Stomach (tissue), 4 donors: ENCODE measurements at regions not wholly inside any gene's neighbourhood (a gene's known extent, or its start where the extent isn't known, plus 50 kb on each side); places are given as distances from the start of the nearest gene placed in this dataset.

Source experiments
- CTCF ChIP-seq, 7 experiments: fragments of 450-650 bp in 4 of 7; fragments of 200-600 bp in 3 of 7; sonication (generic) in 3 of 7; IDR thresholded peaks; one replicate each; pipeline ENCODE4 v1.5.1; 2016 to 2019; ENCODE audit warnings: antibody characterized with exemption in 7 of 7, control low read depth in 2 of 7, mild to moderate bottlenecking in 1 of 7
- POLR2A ChIP-seq, 4 donors: fragments of 450-650 bp; IDR thresholded peaks; one replicate each; pipeline ENCODE4 v1.6.1; 2016; ENCODE audit warnings: antibody characterized with exemption in 4 of 4, control low read depth in 2 of 4, mild to moderate bottlenecking in 1 of 4, moderate library complexity in 1 of 4
- POLR2AphosphoS5 ChIP-seq, 3 donors: sonication (generic); formaldehyde crosslinking; IDR thresholded peaks; one replicate each; pipeline ENCODE4 v1.6.1; 2016; ENCODE audit warnings: antibody characterized with exemption in 3 of 3

GRCh38 chr16:8431783-8432182, 158.5 kb downstream of the TMEM114 start:
- TF ChIP-seq POLR2AphosphoS5 (IDR thresholded peaks at IDR 0.05) (no peak), POLR2A (IDR thresholded peaks at IDR 0.05) (no peak), CTCF (IDR thresholded peaks at IDR 0.05) (no peak)
